ENCODE measurements at regions not wholly inside any gene's neighbourhood (a gene's known extent, or its start where the extent isn't known, plus 50 kb on each side); places are given as distances from the start of the nearest gene placed in this dataset.
A peak's percentile ranks its signal among the peaks of the same experiment; 100 is the strongest.

GRCh38 chr14:61106271-61106958 lies 125.4 kb downstream of the SLC38A6 start:
- no peak for DNase-seq

- no peak for DNase-seq
Observed at GRCh38 chr14:61104358-61104757, 123.3 kb downstream of the SLC38A6 start.

GRCh38 chr14:61103541-61104339 lies 122.7 kb downstream of the SLC38A6 start:
- DNase-seq = peak; percentile 65 to 68

- peak; percentile 17 to 29 for DNase-seq
Observed at GRCh38 chr14:61102549-61103466, 121.8 kb downstream of the SLC38A6 start.
